Natural killer cell treated with Interleukin-12 subunit alpha and Interleukin-12 subunit beta and Interleukin-15 and Interleukin-18, amount 100 ng/mL, for 72 hours (primary cell): ENCODE measurements at regions not wholly inside any gene's neighbourhood (a gene's known extent, or its start where the extent isn't known, plus 50 kb on each side); places are given as distances from the start of the nearest gene placed in this dataset.

Experiments
- ATAC-seq, 2 donors: fragments of 150-1000 bp; cut with Tn5 transposase in 1 of 2; sonication (Bioruptor Pico), chemical (Tn5 transposase) in 1 of 2; 2 replicates each; pipeline ENCODE4 v1.10.0; 2021
- DNase-seq: peaks from one replicate; pipeline ENCODE4 v3.0.0; 2022; ENCODE audit warnings: low spot score
- H3K27ac Mint-ChIP-seq, 2 donors: 1 replicate in 1 of 2; 2 replicates in 1 of 2; pipeline ENCODE4 v1.8.0; 2022; ENCODE audit warnings: mixed read lengths in 2 of 2, mild to moderate bottlenecking in 1 of 2, moderate library complexity in 1 of 2
- H3K27me3 Mint-ChIP-seq, 2 donors: 1 replicate in 1 of 2; 2 replicates in 1 of 2; pipeline ENCODE4 v1.8.0; 2022; ENCODE audit warnings: mixed read lengths in 2 of 2
- H3K36me3 Mint-ChIP-seq: one replicate; pipeline ENCODE4 v1.8.0; 2022; ENCODE audit warnings: mixed read lengths
- H3K4me1 Mint-ChIP-seq, 2 donors: 1 replicate in 1 of 2; 2 replicates in 1 of 2; pipeline ENCODE4 v1.8.0; 2022; ENCODE audit warnings: low read depth in 2 of 2, mixed read lengths in 2 of 2, mild to moderate bottlenecking in 1 of 2
- H3K4me3 Mint-ChIP-seq: one replicate; pipeline ENCODE4 v1.8.0; 2022; ENCODE audit warnings: mixed read lengths
- H3K9me3 Mint-ChIP-seq: 2 replicates; pipeline ENCODE4 v1.8.0; 2022; ENCODE audit warnings: mixed read lengths

DNA sequence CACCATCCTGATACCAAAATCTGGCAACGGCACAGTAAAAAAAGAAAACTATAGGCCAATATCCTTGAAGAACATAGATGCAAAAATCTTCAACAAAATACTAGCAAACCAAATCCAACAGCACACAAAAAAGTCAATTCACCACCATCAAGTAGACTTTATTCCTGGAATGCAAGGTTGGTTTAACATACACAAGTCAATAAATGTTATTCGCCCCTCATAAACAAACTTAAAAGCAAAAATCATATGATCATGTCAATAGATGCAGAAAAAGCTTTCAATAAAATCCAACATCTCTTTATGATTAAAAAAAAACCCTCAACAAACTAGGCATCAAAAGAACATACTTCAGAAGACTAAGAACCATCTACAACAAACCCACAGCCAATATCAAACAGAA, 252.9 kb downstream of the UACA start:
- Mint-ChIP-seq H3K27ac (peak overlapping the region in 1 of 2 donors; percentile 43), H3K9me3 (peaks cover 19% of the 10 kb centered on the region), H3K4me1 (peaks cover 28 to 51% of the 10 kb centered on the region in 2 donors), H3K4me3 (peak overlapping the region; percentile 33), H3K27me3 (peaks cover 7 to 24% of the 10 kb centered on the region in 2 donors), H3K36me3 (peaks cover 29% of the 10 kb centered on the region)
- ATAC-seq (no peak), DNase-seq (no peak)

DNA sequence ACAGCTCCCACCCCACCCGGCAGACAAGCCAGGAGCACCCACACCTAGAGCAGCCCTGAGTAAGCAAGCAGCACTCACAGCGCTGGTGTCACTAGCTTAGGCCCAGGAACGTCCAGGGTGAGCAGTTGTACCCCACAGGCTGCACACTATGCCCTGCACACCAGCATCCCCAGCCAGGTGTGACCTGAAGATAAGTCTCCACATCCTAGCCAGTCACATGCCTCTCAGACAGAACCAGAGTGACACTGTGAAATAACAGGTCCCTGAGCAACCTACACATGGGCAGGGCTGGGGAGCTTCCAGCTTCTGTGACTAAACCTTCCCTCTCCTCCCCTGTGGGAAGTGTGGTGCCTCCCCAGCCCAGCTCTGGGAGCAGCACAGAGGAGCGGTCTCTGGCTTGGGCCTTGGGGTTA, 253.6 kb downstream of the UACA start:
- no peak for ATAC-seq
- peaks cover 32 to 57% of the 10 kb centered on the region in 2 donors for H3K4me1 Mint-ChIP-seq
- peaks cover under 1 to 20% of the 10 kb centered on the region in 2 donors for H3K27me3 Mint-ChIP-seq
- H3K27ac Mint-ChIP-seq: peak overlapping the region in 1 of 2 donors; percentile 43
- H3K4me3 Mint-ChIP-seq: peak overlapping the region; percentile 71
- peaks cover 29% of the 10 kb centered on the region for H3K36me3 Mint-ChIP-seq
- no peak for DNase-seq
- H3K9me3 Mint-ChIP-seq: peaks cover 19% of the 10 kb centered on the region

DNA sequence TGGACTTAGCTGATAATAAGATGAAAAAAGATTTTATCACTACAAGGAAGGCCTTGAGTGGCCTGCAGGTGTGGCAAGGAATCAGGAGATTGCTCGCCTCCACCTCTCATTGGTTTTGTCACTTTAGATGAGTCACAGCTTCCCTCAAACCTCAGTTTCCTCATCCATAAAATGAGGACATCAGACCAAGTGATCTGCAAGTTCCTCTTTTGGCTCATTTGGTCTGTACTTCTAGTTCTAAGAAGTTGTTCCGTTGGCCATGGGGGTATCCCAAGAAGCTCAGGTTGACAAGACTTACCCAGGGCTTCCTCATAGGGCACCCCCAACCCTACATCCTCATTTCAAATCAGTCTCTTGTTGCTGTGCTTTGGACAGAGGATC, 254.1 kb downstream of the UACA start:
- Mint-ChIP-seq H3K27ac (peak overlapping the region; percentile 43 to 72), H3K4me3 (peak overlapping the region; percentile 71), H3K9me3 (peaks cover 19% of the 10 kb centered on the region), H3K36me3 (peaks cover 29% of the 10 kb centered on the region), H3K4me1 (peaks cover 36 to 61% of the 10 kb centered on the region in 2 donors), H3K27me3 (peaks cover 0 to 20% of the 10 kb centered on the region in 2 donors)
- DNase-seq (no peak), ATAC-seq (peak; percentile 37 to 63)

DNA sequence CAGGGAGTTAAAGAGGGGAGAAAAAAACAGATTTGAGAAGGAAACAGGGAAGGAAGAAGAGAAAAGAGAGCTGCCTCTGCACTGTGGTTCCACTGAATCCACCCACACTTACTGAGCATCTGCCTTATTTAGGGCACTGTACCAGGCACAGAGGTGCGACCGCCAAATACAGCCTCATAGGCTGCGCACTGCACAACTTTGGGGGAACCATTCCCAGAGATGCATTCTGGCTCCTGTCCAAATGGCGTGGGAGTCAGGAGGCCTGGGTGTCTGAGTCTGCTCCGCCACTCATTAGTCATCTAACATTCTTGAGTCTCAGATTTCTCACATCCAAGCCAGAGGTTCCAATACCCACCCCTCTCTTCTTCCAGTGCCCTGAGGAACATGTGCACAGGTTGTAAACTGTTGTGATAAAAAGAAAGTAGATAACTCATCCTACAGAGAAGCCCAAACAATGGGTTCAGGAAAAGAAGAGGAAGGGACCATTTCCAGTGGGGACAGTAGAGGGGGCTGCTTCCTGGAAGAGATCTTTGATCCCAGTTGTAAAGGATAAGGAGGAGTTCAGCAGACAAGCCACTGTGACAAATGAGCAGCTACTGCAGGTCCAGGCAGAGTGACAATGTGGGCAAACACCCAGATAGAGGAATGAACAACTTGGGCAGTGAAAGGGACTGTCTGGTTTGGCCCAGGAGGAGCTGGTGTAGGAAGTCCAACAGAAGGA, 254.6 kb downstream of the UACA start:
- no peak for ATAC-seq
- Mint-ChIP-seq H3K9me3 (peaks cover 19% of the 10 kb centered on the region), H3K36me3 (peaks cover 29% of the 10 kb centered on the region), H3K27ac (peak overlapping the region; percentile 43 to 72), H3K4me3 (peak overlapping the region; percentile 71), H3K4me1 (peaks cover 40 to 67% of the 10 kb centered on the region in 2 donors), H3K27me3 (peaks cover 0 to 15% of the 10 kb centered on the region in 2 donors)
- DNase-seq: no peak

DNA sequence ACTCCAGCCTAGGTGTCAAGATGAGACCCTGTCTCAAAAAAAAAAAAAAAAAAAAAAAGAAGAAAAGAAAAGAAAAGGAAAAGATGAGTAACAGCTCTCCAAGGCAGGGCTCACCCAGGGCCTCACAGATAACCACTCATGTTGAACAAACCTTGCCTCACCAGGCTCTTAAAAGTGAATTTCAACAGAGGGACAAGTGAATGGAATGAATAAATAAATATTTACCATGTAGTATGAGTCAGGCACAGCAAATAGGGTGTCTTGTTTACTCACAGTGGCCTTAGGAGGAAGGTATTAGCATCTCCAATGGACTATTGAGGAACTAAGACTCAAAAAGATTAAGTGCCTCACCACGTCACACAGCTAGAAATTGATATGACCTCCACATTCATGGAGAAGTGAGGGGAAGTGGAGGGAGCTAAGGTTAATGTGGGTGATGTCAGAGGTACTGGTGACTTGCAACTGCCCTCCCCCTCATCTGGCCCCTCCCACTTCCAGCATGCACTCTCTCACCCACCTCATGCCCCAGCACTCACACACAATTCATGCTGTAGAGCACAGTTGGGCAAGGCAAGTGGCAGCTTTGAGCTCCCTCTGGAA, 255.5 kb downstream of the UACA start:
- Mint-ChIP-seq H3K9me3 (peaks cover 19% of the 10 kb centered on the region), H3K27me3 (peaks cover 0 to 19% of the 10 kb centered on the region in 2 donors), H3K27ac (no peak overlapping the region), H3K36me3 (peaks cover 29% of the 10 kb centered on the region), H3K4me1 (peaks cover 49 to 75% of the 10 kb centered on the region in 2 donors), H3K4me3 (no peak overlapping the region)
- DNase-seq (no peak), ATAC-seq (peak in 1 of 2 donors; percentile 24)

DNA sequence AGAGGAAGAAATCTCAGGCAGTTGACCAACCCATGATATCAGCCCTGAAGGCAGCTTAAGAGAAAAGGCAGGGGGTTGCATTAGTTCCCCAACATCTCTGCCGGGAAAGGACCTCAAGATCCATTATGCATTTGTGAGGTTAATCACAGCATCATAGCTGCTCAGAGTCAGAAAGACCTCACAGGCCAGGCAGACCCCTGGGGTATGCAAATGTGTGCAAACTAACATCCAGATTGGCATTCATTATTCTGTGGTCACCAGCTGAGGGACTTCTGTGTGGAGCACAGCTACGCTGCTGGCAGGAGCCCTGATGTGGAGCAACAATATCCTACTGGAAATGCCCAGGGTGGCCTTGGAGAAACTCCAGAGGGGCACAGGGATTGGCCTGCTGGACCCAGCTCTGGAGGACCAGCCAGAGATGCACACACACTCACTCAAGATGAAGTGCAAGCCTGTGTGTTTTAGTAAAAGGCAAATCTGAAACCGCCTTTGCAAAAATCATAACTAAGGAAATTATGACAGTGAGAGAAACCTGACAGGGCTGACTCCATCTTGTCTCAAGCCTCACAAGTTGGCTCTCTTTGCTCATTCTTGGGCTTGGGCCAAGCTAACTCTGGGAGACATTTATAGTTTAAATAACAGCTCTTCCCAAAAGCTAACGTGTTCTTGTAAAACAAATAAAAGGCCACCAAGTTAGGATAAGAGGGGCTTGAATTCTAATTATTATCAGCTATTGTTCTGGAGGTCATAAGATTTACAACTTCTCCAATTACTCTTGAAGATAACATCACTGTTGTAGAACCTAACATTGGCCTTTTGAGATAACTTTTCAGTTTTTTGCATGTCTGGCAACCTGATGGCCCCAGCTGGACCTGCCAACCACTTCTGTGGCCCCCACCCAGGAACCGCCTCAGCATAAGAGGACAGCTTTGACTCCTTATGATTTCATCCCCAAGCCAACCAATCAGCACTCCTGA, 257.1 kb downstream of the UACA start:
- H3K27me3 Mint-ChIP-seq: peaks cover 0 to 22% of the 10 kb centered on the region in 2 donors
- DNase-seq (no peak), ATAC-seq (no peak)
- peaks cover 18% of the 10 kb centered on the region for H3K36me3 Mint-ChIP-seq
- H3K9me3 Mint-ChIP-seq: peaks cover 13% of the 10 kb centered on the region
- H3K27ac Mint-ChIP-seq: no peak overlapping the region
- peaks cover 55 to 76% of the 10 kb centered on the region in 2 donors for H3K4me1 Mint-ChIP-seq
- no peak overlapping the region for H3K4me3 Mint-ChIP-seq

DNA sequence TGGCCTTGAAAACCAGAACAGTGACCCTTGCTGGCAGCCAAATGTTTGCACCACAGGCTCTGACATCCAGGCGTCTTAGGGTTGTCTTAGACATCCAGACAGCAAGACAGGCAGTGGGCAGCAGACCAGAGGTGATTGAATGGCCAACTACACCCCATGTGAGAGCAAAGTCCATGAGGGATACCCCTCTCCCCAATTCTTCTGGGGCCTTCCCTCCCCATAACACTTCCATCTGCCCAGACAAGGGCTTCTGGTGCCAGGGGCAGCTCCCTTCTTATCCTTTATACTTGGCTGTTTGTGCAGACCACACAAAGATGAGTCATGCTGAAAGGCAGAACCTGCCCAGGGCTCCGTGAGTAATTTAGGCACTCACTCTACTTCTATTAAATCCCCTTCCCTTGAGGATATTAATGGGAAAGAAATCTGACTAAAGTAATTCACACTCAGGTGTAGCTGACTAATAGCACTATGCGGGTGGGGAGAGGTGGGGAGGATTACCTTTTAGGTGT, 257.9 kb downstream of the UACA start:
- Mint-ChIP-seq H3K4me3 (peak overlapping the region; percentile 45), H3K36me3 (peaks cover 11% of the 10 kb centered on the region), H3K9me3 (peaks cover 5% of the 10 kb centered on the region), H3K27ac (no peak overlapping the region), H3K27me3 (peaks cover 0 to 21% of the 10 kb centered on the region in 2 donors), H3K4me1 (peaks cover 54 to 72% of the 10 kb centered on the region in 2 donors)
- no peak for DNase-seq
- ATAC-seq: peak in 1 of 2 donors; percentile 39

DNA sequence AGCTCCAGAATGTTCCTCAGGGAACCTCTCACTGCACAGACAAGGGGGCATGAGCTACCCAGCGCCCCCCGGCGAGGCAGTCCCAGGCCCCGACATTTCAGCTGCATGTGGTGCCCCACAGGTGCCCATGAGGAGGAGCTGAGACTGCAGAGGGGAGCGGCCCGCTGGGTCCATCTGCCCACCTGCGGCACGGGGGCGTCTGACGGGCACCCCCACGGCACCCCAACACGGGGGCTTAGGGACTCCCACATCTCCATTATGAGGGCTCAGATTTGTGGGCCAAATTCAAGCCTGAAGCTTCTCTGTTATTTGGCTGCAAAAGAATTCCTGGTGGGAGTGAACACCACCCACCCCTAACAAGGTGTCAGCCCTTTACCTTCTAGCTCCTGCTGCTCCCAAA, 258.4 kb downstream of the UACA start:
- no peak for DNase-seq
- Mint-ChIP-seq H3K27me3 (peaks cover 0 to 22% of the 10 kb centered on the region in 2 donors), H3K27ac (no peak overlapping the region), H3K36me3 (peaks cover 6% of the 10 kb centered on the region), H3K4me3 (peak overlapping the region; percentile 60), H3K4me1 (peaks cover 52 to 67% of the 10 kb centered on the region in 2 donors), H3K9me3 (peaks cover under 1% of the 10 kb centered on the region)
- no peak for ATAC-seq

DNA sequence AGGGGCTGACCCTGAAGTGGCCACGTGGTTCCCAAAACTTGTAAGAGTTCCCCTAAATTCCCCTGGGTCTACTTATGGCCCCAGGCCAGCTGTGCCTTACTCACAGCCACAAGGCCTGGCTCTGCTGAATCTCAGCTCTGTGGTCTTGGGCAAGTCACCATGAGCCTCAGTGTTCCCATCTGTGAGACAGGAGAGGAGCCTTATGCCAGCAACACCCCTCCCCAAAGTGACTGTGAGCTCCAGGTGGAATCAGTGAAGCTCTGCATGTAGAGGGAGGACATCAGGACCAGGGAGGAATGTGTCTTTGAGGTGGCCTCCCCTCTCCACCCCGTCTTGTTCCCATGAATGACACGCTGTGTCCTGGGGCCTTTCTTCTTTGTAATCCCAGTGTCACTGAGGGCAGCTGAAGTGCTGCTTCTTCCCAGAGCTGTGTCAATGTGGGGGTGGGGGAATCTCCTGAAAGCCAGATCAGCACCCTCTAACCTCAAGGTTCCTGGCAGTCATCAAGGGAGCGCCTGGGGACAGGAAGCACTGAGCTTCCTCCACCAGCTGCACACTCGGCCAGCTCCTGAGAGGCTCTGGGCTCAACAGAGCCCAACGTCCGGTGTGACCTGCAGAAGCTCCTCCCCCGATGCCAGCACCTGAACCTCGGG, 258.9 kb downstream of the UACA start:
- Mint-ChIP-seq H3K27ac (peak overlapping the region in 1 of 2 donors; percentile 14), H3K9me3 (no peaks in the 10 kb centered on the region), H3K4me3 (peak overlapping the region; percentile 60), H3K4me1 (peaks cover 47 to 61% of the 10 kb centered on the region in 2 donors), H3K27me3 (peaks cover 0 to 22% of the 10 kb centered on the region in 2 donors), H3K36me3 (peaks cover 6% of the 10 kb centered on the region)
- ATAC-seq (peak; percentile 67 to 77), DNase-seq (peak; percentile 65)

DNA sequence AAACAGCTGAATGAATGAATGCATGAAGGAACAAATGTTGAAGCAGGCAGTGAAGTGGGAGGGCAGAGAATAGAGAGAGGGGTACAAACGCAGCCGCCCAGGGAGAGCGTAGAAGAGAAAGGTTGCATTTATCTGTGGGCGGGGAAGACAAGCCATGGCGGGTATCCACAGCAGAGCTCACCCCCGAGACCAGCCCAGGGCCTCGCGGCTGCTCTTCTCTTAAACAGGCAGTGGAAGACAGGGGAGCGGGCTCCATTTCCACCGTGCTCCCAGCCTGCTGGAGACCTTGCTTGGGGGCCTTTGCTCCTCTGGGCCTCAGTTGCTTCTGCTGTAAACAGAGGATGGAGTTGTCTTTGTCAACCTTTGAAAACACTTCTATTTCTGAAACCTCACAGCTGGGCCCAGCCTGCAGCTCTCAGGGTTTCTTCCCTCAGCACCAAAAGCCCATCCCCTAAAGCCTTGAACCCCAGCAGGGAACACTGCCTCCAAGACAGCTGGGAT, 259.5 kb downstream of the UACA start:
- Mint-ChIP-seq H3K9me3 (no peaks in the 10 kb centered on the region), H3K4me1 (peaks cover 41 to 56% of the 10 kb centered on the region in 2 donors), H3K27me3 (peaks cover 0 to 26% of the 10 kb centered on the region in 2 donors), H3K4me3 (peak overlapping the region; percentile 46), H3K27ac (peak overlapping the region in 1 of 2 donors; percentile 43), H3K36me3 (peaks cover 4% of the 10 kb centered on the region)
- DNase-seq: no peak
- ATAC-seq: no peak

DNA sequence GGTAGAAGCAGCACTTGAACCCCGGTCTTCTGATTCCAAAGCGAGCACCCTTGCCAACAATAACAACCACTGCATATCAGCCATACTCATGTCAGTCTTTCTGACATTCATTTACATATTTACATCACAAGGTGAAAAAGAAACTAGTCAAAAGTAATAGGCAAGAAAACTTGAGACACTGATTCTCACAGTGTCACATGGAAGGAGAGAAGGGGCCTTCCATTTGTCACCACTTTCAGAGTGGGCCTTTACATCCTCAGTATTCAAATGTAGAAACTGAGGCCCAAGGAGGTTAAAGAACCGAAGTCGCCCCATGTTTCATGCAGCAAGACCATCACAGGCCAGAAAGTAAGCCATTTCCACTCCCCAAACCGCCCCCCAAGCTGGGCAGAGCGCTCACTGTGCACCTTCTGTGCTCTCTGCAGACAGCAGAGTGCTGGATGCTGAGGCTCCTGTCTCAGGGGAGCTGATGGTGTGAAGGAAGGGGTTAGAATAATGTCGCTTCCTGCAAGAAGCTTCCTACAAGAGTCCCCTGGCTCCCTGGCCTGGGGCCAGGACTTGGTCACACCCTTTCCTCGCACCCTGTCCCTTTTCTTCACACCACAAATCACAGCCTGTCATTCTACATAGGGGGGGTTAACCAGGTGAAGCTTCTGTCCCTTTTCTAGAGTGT, 260.1 kb downstream of the UACA start:
- no peaks in the 10 kb centered on the region for H3K9me3 Mint-ChIP-seq
- H3K4me1 Mint-ChIP-seq: peaks cover 35 to 49% of the 10 kb centered on the region in 2 donors
- H3K4me3 Mint-ChIP-seq: peak overlapping the region; percentile 46
- H3K27ac Mint-ChIP-seq: peak overlapping the region in 1 of 2 donors; percentile 43
- H3K36me3 Mint-ChIP-seq: no peaks in the 10 kb centered on the region
- H3K27me3 Mint-ChIP-seq: peaks cover 0 to 26% of the 10 kb centered on the region in 2 donors
- ATAC-seq (no peak), DNase-seq (no peak)

DNA sequence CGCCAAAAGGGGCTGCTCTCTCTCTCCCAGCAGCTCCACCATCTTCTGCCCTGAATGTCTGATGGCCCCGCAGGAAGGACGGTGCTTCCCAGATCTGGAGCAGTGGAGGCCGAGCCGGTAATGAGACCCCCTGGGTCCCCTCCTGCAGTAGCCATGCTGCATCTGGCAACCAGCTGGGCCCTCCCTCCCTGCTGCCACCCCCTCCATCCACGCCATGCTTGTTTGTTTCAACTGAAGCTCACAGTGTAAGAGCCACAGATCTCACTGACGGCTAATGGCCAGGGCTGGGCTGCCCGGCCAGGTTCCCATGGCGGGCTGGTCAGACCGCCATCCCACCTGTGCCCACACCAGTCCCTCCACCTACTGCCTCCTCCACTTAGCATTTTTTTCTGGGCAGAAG, 260.8 kb downstream of the UACA start:
- Mint-ChIP-seq H3K36me3 (no peaks in the 10 kb centered on the region), H3K27ac (peak overlapping the region; percentile 51 to 66), H3K9me3 (no peaks in the 10 kb centered on the region), H3K4me1 (peaks cover 36 to 50% of the 10 kb centered on the region in 2 donors), H3K27me3 (peaks cover 3 to 30% of the 10 kb centered on the region in 2 donors), H3K4me3 (peak overlapping the region; percentile 46)
- no peak for ATAC-seq
- no peak for DNase-seq
